GM18909 (cell line): ENCODE measurements at regions not wholly inside any gene's neighbourhood (a gene's known extent, or its start where the extent isn't known, plus 50 kb on each side); places are given as distances from the start of the nearest gene placed in this dataset.

Experiments used
- ATAC-seq: cut with Tn5 transposase; IDR thresholded peaks from one replicate; pipeline ENCODE4 v1.9.1; 2021; ENCODE audit warnings: mild to moderate bottlenecking; ENCODE audit not compliant: unreplicated experiment, poor library complexity

DNA sequence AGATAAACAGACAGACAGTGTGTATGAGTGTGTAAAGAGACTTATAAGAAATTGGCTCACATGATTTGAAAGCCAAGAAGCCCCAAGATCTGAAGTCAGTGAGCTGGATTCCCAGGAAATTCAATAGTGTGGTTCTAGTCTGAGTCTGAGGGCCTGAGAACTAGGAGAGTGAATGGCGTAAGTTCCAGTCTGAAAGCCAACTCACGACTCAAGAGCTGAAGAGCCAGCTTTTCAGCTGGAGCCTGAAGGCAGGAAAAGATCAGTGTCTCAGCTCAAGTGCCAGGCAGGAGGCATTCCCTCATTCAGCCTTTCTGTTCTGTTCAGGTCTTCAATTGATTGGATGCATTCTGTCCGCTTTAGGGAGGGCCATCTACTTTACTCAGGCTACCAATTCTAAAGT, 257.2 kb downstream of the PLPP3 start:
- no peak for ATAC-seq

DNA sequence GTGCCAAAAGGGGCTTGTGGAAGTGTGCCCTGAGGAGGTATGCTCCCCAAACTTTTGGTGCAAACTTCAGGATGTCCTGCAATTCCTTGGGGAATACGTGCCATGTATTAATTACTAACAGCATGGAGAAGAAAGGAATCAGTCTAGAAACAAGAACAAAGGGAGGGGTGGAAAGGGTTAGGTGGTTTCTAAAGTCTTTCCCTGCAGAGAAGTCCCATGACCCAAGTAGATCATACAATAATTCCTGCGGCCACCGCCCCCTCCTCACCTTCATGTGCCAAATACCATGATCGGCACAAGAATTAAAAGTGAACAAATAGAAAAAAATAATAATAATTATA, 258.2 kb downstream of the PLPP3 start:
- no peak for ATAC-seq

DNA sequence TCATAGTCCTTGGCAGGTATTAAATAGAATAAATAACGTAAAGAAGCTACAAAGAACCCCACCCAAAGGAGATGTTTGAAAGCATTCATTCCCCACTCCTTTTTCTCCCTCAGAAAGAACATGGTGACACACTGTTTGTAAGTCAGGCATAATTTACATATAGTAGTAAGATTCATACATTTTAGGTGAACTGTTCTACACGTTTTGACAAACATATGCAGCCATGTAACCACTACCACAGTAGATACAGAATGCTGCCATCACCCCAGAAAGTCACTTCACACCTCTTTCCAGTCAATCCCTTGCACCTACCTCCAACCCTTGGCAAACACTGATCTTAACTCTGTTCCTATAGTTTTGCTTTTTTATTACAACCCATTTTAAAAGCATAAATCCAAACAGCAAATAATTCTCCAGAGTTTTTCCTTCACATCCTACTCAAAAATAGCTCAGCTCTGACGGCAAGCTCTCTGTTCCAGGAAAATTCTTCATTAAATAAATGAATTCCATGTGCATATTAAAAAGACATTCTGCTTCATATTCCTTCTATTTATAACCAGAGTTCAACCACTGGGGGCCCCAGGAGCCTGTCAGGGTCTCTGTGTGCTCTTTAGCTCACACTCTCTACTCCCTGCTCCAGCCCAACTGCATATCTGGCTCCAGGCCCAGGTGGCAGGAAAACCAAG, 258.8 kb downstream of the PLPP3 start:
- ATAC-seq: no peak

DNA sequence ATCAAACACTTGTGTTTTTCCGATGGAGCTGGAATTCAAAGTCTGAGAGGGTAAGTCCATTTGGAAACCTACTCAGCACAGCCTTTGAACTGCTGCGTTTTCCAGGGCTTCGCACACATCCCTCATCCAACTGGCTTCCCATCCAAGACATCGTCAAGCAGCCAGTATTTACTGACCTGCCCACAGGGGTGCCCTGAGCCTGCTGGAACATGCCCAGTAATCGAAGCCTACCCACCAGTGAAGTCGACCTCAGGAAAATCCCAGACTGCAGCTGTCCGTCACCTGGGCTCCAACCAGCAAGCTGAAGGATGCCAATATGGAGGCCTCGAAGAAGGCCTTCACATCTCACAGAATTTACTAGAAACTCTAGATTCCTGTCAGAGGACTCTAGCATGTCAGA, 261.6 kb downstream of the PLPP3 start:
- ATAC-seq: no peak

DNA sequence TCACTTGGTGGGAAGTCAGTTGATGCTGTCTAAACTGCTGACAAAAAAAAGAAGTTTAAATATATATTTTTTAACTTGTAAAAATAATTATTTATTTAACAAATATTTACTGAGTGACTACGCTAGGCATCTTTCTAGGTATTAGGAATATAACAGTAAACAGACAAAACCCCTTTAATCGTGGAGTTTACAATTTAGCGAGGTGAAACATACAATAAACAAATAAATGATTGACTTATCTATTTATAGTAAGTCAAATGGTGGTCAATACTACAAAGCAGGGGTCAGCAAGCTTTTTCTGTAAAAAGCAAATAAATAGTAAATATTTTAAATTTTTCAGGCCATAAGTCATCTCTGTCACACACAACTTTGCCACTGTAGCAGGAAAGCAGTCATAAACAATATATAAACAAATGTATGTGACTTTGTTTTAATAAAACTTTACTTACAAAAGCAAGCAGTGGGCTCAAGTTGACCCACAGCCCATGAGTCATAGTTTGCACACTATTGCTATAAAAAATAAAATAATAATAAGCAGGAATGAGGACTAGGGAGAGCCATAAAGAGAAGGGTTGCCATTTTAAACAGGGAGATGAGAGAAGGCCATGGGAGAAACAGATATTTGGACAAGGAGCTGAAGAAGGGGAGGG, 263.9 kb downstream of the PLPP3 start:
- no peak for ATAC-seq

DNA sequence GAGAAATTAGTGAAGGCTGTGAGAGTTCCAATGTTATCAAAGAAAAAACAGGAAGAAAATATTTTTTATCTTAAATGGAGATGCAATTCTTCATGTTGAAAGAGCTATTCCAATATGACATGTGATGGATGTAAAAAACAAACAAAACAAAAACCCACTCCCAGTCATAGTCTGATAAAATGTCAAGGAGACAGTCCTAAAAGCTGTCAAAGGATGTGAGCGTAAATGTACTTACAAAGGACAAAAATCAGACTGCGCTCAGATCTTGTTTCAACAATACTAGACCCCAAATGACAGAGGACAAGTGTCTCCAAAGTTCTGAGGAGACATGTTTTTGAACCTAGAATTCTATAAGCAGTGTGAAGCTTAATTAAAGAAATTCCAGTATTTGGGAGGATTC, 265.8 kb downstream of the PLPP3 start:
- ATAC-seq: no peak

DNA sequence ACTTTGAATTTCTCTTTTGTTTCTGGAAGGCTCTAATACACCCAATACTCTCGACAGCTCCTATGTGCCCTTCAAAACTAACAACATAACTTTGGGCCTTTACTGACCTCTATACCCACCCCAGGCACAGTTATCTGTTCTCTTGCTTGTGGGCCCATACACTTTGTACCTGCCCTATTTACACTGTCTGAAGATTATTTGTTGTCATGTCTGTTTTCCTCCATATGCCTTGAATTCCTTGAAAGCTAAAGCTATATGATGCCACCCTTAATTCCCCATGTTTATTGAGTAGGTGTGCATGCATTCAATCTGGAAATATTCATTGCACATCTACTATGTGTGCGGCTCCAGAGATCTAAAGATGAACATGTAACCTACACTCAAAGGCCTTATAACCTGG, 267.6 kb downstream of the PLPP3 start:
- ATAC-seq: no peak

DNA sequence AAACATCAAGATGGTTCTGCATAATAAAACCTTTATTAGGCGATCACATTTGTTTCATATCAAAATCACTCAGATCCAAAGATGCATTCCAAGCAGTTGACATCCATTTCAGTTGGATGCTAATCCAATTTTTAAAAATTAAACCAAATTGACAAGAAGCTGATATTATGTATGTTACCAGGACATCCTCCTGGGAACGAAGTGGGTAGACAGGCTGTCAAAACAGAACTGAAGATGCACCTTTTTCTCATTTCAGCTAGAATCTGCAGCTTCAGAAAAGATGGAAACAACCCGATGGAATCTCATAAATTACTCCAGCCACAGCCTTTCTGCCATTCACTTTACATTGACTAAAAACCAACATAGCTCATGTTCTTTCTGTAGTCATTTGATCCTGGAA, 268.4 kb downstream of the PLPP3 start:
- no peak for ATAC-seq

DNA sequence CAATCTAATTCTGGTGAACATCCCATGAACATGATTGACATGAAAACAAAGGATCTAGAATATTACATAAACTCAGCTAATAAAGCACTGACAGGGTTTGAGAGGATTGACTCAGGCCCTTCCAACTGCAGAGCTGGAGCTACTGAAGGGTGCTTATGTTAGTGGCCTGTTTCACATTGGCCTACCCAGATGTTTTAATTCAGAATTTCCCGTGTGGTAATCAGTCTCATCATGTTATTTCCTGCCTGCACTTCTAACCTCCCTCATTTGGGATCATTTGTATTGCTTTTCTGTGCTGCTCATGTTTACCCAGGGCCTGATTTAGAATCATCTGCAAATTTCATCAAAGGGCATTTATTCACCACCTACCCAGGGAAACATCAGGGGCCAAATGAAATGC, 270.3 kb downstream of the PLPP3 start:
- no peak for ATAC-seq

DNA sequence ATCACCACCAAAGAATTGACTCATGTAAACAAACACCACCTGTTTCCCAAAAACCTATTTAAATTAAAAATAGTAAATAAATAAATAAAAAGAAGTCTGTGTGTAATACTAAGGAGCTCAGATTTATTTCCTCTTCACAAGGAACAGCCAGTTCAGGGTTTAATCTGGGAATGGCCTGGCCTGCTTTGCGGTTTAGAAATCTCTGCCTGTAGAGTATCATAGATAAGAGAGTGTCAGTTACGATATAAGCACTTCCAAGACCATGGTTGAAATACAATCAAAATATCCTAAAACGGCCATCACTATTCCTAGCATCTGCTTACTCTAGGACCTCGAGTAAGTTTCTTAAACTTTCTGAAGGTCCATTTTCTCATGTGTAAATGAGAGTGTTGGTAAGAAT, 274.4 kb downstream of the PLPP3 start:
- no peak for ATAC-seq

DNA sequence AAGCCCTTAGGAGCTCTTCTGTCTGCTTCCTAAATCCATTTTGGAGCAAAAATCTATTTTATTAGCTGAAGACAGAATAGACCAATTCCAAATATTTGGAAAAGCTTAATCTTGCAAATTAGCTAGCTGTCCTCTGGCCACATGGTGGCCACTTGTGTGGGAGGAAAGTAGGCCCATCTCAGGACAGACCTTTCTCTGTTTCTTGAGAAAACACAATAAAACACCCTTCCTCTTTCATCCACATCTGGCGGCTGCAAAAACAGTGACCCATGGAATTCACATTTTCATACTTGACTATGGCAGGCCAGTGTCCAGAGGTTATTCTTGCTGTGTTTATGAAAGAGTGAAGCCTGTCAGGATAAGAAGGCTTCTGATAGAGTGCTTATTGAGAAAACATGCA, 275.6 kb downstream of the PLPP3 start:
- no peak for ATAC-seq

DNA sequence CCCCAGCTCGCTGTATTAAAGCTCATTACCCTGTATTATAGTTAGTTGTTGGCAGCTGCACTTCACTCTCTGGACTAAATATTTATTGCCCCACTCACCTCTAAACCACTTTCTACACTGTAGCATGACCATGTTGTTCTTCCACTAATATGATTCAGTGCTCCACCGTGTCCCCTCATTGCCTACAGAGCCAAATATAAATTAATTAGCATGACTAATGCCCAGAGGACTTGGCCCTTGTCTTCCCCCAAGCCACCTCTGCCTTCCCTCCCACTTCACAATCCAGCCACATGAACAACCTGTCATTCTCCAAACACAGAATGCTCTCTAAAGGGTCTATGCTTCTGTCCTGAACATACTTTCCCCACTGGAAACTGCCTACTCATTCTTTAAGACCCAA, 276.5 kb downstream of the PLPP3 start:
- no peak for ATAC-seq

DNA sequence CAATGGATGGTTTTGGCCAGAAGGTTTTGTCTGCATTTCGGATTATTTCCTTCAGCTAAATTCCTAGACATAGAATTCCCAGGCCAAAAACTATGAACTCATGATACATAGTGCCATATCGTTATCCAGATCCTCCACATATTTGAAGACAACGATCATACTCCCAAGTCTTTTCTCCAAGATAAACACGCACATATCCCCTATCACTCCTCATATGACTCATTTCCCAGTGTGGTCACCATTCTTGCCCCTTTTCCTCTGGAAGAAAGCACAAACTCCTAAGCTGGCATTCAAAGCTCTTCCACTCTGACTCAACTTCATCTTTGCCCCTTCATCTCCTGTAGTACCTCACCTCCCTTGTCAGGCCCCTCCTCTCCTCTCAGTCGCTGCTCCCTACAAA, 277.6 kb downstream of the PLPP3 start:
- ATAC-seq: no peak

DNA sequence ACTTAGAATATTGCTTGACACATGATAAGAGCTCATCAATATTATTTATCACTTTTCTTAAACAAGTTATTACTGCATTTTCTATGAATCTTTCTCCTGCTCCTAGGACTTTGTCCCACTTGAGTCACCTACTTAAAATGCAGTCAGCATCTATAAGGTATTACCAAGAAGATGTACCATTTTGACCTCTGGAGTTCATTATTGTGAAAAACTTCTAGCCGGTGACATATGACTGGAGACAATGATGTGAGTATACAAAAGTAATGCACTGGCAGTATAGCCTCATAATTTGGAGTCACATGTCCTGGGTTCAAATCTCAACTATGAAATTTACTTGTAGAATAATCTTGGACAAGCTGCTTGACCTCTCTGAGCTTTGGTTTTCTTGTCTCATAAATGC, 278.5 kb downstream of the PLPP3 start:
- no peak for ATAC-seq

DNA sequence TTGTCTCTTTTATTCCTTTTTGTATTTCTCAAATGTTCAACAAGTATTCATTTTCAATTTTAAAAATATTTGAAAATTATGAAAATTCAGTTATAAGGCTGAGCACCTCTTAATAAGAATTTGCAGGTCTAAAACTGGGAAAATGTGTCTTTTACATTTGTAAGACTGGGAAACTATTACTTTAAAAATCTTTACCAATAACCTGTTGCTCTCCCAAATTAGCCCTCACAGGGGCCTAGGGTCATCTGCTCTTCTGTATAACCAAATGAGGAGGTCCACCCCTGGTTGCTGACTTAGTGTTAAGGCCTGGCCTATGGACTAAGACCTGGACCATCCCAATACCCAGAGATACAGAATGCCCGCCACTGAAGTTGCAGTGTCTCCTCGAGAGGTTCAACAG, 280.5 kb downstream of the PLPP3 start:
- no peak for ATAC-seq

DNA sequence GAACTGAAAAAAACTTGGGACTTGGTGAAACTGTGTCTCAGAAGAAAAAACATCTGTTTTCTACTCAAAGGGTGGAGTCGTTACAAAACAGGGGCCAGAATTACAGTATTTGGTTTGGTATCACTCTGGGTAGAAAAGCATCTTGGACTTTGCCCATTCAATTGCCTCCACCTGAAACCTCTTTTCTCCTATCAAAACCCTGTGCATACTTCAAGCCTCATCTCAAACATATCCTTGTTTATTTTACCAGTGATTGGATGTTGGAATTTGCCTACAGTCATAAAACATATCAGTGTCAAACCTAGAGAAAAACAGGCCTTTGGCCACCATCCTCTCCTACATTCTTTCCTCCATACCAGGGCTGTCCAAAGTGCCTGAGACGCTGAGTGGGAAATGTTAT, 281.5 kb downstream of the PLPP3 start:
- no peak for ATAC-seq

DNA sequence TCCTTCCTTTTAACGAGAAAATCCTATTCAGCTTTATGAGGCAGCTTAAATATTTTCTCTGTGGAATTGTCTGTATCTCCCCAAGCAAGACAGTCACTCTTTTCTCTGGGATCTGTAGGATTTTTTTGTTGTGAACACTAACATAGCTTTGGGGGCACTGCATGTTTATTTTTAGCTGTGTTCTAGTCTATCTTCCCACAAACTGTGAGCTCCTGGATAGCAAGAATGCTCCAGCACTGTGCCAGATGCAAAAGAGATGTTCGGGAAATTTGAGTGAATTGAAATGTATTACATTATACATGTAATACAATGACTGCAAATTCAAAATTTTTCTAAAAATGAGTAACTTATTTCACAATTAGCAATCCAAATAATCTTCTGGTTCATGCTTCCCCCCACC, 282.2 kb downstream of the PLPP3 start:
- ATAC-seq: no peak

DNA sequence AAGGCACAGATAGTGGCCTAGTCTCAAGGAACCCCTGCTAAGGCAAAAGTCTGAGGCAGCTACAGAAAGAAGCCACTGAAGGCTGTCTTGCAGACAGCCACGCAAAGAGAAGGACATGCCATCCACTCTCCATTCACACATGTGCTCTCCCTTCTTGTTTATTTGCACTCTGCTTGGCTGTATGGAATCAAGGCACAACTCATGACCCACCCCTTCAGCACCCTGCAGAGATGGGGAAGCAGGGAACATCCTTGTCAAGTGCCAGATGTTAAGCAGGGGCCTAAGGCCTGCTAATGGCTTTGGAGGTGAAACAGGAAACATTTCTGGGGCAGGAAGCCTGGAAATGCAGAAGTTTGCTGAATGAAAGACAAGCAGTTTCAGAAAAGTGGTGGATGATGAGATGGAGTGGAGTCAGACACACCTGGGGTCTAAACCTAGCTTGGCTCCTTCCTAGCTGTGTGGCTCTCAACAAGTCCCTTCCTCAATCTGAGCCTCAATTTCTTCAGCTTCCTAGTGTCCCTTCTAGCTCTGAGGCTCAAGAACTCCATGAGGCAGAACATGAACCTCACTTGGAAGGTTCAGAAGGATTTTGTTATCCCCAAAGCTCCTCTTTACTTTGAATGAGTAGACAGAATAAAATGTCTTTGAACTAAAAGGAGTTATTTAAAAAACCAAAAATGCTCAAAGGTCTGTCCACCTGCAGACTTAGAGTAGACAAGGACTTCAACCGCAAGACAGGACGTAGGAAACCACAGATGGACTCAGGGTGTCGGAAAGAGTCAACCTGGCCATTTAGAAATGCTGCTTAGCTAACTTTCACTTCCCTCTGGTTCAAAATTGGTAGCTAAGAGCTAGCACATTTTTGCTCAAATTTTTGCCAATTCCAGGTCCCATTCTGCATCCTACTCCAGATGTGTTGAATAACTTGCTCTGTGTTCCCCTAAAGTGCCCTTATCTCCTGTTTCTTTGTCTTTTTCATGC, 283.1 kb downstream of the PLPP3 start:
- no peak for ATAC-seq

DNA sequence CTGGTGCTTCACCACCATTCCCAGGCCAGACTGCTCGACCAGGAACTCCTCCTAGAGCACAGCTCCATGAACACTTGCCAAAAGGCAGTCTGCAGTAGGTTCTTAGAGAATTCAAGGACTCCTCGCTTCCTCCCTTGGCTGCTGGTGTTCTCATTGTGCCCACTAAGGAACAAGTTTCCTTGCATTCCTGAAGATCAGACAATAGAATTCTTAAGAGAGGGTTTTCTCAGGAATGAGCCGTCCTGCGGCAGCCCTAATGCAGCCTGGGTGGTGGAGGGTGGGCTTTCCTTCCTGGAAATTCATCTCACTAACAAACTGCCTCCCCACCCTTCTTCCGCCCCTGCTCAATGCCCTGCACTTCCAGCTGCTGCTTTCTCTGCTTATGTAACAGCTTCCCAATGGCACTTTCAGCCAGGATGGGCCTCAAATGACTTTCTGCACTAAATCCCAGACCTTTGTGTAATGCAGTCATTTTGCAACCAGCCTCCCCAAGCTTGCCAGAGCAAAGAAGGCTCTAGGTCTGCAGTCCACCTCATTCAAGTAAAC, 287.9 kb downstream of the PLPP3 start:
- no peak for ATAC-seq

DNA sequence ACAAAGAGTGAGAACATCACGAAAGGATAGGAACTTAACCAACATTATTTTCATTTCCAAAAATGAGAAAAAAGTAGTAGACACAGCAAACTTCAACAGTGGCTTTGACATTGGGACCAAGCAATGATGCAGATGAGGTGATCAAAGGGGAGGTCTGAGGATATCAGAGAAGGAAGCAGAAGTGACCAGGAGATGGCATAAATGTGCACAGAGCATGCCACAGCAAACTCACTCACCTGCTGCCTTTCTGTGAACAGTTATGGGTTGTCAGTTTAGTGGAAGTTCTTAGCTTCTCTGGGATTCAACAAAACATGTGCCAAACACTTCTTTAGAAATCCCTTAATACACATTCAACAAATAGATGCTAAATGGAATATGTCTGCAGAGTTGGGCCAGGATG, 290.1 kb downstream of the PLPP3 start:
- no peak for ATAC-seq

DNA sequence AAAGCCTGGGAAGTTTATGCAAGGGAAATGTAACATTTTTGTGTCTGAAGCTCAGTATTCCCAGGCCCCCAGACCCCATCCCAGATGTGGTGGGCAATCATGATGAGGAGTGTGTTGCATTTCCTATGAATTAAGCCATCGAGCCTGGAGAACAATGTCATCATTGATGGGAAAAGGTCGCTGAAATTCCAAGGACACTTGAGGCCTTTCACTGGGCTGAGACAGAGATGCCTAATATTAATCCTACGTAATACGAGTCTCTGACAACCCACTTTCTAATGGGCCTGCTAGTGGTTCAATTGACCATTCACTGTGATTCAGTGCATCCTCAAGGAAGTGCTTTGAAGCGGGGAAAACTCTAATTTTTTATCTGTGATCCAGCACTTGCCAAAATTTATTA, 291.6 kb downstream of the PLPP3 start:
- ATAC-seq: no peak
